HG02943 (cell line): ENCODE measurements at regions not wholly inside any gene's neighbourhood (a gene's known extent, or its start where the extent isn't known, plus 50 kb on each side); places are given as distances from the start of the nearest gene placed in this dataset.
"Not testable (repeated sequence)": the region's sequence is repeated elsewhere in the genome, so short reads cannot be mapped to it uniquely, and the experiment has no call there.

Source experiments
- ATAC-seq: cut with Tn5 transposase; IDR thresholded peaks from one replicate; pipeline ENCODE4 v1.9.1; 2021; ENCODE audit warnings: mild to moderate bottlenecking, low read depth, moderate library complexity; ENCODE audit not compliant: unreplicated experiment

DNA sequence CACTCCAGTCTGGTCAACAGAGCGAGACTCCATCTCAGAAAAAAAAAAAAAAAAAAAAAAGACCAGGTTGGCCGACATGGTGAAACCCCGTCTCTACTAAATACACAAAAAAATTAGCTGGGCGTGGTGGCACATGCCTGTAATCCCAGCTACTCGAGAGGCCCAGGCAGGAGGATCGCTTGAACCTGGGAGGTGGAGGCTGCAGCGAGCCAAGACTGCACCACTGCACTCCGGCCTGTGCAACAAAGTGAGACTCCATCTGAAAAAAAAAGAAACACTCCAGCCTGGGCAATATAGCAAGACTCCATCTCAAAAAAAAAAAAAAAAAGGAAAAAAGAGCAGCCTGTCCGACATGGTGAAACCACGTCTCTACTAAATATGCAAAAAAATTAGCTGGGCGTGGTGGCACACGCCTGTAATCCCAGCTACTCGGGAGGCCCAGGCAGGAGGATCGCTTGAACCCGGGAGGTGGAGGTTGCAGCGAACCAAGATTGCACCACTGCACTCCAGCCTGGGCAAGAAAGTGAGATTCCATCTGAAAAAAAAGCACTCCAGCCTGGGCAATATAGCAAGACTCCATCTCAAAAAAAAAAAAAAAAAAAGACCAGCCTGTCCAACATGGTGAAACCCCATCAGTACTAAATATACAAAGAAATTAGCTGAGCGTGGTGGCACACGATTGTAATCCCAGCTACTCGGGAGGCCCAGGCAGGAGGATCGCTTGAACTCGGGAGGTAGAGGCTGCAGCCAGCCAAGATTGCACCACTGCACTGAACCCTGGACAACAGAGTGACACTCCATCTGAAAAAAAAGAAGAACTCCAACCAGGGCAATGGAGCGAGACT lies 343.3 kb upstream of the PLGLB2 start:
- ATAC-seq, result not testable (repeated sequence)

DNA sequence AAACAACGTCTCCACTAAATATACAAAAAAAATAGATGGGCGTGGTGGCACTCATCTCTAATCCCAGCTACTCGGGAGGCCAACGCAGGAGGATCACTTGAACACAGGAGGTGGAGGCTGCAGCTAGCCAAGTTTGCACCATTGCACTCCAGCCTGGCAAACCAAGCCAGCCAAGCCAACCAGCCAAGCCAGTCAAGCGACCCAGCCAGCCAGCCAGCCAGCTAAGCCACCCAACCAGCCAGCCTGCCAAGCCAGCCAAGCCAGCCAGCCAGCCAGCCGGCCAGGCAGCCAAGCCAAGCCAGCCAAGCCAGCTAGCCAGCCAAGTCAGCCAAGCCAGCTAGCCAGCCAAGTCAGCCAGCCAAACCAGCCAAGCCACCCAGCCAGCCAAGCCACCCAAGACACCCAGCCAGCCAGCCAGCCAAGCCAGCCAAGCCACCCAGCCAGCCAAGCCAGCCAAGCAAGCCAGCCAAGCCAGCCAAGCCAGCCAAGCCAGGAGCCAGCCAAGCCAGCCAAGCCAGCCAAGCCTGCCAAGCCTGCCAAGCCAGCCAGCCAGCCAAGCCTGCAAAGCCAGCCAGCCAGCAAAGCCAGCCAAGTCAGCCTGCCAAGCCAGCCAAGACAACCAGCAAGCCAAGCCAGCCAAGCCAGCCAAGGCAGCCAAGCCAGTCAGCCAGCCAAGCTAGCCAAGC lies 342.2 kb upstream of the PLGLB2 start:
- ATAC-seq, result not testable (repeated sequence)

DNA sequence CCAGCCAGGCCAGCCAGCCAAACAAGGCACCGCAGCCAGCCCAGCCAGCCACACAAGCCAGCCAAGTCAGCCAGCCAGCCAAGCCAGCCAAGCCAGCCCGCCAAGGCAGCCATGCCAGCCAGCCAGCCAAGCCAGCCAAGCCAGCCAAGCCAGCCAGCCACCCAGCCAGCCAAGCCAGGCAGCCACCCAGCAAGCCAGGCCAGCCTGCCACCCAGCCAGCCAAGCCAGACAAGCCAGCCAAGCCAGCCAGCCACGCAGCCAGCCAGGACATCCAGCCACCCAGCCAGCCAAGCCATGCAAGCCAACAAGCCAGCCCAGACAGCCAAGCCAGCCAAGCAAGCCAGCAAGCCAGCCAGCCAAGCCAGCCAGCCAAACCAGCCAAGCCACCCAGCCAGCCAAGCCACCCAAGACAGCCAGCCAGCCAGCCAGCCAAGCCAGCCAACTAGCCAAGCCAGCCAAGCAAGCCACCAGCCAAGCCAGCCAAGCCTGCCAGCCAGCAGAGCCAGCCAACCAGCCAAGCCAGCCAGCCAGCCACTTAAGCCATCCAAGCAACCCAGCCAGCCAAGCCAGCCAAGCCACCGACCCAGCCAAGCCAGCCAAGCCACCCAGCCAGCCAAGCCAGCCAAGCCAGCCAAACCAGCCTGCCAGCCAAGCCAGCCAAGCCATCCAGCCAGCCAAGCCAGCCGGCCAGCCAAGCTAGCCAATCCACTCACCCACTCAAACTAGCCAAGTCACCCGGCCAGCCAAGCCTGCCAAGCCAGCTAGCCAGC lies 341.3 kb upstream of the PLGLB2 start:
- not testable (repeated sequence) for ATAC-seq

DNA sequence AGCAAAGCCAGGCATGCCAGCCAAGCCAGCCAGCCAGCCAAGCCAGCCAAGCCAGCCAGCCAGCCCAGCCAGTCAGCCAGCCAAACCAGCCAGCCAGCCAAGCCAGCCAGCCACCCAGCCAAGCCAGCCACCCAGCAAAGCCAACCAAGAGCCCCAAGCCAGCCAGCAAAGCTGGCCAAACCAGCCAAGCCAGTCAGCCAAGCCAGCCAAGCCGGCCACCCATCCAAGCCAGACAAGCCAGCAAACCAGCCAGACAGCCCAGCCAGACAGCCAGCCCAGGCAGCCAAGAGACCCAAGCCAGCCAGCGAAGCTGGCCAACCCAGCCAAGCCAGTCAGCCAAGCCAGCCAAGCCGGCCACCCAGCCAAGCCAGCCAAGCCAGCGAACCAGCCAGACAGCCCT lies 338.3 kb upstream of the PLGLB2 start:
- ATAC-seq, result not testable (repeated sequence)

DNA sequence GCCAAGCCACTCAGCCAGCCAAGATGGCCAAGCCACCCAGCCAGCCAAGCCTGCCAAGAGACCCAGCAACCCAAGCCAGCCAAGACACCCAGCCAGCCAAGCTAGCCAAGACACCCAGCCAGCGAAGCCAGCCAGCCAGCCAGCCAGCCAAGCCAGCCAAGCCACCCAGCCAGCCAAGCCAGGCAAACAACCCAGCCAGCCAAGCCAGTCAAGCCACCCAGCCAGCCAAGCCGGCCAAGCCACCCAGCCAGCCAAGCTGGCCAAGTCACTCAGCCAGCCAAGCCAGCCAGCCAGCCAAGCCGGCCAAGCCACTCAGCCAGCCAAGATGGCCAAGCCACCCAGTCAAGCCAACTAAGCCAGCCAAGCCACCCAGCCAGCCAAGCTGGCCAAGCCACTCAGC lies 337.5 kb upstream of the PLGLB2 start:
- not testable (repeated sequence) for ATAC-seq

DNA sequence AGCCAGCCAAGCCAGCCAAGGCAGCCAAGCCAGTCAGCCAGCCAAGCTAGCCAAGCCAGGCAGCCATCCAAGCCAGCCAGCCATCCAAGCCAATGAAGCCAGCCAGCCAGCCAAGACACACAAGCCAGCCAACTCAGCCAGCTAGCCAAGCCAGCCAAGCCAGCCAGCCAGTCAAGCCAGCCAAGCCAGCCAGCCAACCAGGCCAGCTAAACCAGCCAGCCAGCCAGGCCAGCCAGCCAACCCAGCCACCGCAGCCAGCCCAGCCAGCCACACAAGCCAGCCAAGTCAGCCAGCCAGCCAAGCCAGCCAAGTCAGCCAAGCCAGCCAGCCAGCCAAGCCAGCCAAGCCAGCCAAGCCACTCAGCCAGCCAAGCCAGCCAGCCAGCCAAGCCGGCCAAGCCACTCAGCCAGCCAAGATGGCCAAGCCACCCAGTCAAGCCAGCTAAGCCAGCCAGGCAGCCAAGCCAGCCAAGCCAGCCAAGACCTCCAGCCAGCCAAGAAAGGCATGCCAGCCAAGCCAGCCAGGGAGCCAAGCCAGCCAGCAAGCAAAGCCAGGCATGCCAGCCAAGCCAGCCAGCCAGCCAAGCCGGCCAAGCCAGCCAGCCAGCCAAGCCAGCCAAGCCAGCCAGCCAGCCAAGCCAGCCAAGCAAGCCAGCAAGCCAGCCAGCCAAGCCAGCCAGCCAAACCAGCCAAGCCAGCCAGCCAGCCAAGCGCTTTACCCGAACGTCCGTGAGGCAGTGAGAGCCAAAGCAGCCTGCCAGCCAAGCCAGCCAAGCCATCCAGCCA lies 335.7 kb upstream of the PLGLB2 start:
- not testable (repeated sequence) for ATAC-seq

DNA sequence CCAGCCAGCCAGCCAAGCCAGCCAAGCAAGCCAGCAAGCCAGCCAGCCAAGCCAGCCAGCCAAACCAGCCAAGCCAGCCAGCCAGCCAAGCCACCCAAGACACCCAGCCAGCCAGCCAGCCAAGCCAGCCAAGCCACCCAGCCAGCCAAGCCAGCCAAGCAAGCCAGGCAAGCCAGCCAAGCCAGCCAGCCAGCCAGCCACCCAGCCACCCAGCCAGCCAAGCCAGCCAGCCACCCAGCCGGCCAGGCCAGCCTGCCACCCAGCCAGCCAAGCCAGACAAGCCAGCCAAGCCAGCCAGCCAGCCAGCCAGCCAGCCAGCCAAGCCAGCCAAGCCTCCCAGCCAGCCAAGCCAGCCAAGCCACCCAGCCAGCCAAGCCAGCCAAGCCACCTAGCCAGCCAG lies 333.6 kb upstream of the PLGLB2 start:
- ATAC-seq, result not testable (repeated sequence)

DNA sequence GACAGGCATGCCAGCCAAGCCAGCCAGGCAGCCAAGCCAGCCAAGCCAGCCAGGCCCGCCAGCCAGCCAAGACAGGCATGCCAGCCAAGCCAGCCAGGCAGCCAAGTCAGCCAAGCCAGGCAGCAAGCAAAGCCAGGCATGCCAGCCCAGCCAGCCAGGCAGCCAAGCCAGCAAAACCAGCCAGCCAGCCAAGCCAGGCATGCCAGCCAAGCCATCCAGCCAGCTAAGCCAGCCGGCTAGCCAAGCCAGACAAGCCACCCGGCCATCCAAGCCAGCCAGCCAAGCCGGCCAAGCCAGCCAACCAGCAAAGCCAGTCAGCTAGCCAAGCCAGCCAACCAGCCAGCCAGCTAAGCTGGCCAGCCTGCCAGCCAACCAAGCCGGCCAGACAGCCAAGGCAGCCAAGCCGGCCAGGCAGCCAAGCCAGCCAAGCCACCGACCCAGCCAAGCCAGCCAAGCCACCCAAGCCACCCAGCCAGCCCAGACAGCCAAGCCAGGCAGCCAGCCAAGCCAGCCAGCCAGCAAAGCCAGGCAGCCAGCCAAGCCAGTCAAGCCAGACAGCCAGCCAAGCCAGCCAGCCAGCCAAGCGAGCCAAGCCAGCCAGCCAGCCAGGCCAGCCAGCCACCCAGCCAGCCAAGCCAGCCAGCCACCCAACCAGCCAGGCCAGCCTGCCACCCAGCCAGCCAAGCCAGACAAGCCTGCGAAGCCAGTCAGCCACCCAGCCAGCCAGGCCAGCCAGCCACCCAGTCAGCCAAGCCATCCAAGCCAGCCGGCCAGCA lies 332.9 kb upstream of the PLGLB2 start:
- not testable (repeated sequence) for ATAC-seq

DNA sequence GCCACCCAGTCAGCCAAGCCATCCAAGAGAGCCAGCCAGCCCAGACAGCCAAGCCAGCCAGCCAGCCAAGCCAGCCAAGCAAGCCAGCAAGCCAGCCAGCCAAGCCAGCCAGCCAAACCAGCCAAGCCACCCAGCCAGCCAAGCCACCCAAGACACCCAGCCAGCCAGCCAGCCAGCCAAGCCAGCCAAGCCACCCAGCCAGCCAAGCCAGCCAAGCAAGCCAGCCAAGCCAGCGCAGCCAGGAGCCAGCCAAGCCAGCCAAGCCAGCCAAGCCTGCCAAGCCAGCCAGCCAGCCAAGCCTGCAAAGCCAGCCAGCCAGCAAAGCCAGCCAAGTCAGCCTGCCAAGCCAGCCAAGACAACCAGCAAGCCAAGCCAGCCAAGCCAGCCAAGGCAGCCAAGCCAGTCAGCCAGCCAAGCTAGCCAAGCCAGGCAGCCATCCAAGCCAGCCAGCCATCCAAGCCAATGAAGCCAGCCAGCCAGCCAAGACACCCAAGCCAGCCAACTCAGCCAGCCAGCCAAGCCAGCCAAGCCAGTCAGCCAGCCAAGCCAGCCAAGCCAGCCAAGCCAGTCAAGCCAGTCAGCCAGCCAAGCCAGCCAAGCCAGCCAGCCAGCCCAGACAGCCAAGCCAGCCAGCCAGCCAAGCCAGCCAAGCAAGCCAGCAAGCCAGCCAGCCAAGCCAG lies 332.2 kb upstream of the PLGLB2 start:
- not testable (repeated sequence) for ATAC-seq

DNA sequence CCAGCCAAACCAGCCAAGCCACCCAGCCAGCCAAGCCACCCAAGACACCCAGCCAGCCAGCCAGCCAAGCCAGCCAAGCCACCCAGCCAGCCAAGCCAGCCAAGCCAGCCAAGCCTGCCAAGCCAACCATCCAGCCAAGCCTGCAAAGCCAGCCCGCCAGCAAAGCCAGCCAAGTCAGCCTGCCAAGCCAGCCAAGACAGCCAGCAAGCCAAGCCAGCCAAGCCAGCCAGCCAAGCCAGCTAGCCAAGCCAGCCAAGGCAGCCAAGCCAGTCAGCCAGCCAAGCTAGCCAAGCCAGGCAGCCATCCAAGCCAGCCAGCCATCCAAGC lies 331.7 kb upstream of the PLGLB2 start:
- ATAC-seq, result not testable (repeated sequence)

DNA sequence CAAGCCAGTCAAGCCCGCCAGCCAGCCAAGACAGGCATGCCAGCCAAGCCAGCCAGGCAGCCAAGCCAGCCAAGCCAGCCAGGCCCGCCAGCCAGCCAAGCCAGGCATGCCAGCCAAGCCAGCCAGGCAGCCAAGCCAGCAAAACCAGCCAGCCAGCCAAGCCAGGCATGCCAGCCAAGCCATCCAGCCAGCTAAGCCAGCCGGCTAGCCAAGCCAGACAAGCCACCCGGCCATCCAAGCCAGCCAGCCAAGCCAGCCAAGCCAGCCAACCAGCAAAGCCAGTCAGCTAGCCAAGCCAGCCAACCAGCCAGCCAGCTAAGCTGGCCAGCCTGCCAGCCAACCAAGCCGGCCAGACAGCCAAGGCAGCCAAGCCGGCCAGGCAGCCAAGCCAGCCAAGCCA lies 330.7 kb upstream of the PLGLB2 start:
- ATAC-seq, result not testable (repeated sequence)

DNA sequence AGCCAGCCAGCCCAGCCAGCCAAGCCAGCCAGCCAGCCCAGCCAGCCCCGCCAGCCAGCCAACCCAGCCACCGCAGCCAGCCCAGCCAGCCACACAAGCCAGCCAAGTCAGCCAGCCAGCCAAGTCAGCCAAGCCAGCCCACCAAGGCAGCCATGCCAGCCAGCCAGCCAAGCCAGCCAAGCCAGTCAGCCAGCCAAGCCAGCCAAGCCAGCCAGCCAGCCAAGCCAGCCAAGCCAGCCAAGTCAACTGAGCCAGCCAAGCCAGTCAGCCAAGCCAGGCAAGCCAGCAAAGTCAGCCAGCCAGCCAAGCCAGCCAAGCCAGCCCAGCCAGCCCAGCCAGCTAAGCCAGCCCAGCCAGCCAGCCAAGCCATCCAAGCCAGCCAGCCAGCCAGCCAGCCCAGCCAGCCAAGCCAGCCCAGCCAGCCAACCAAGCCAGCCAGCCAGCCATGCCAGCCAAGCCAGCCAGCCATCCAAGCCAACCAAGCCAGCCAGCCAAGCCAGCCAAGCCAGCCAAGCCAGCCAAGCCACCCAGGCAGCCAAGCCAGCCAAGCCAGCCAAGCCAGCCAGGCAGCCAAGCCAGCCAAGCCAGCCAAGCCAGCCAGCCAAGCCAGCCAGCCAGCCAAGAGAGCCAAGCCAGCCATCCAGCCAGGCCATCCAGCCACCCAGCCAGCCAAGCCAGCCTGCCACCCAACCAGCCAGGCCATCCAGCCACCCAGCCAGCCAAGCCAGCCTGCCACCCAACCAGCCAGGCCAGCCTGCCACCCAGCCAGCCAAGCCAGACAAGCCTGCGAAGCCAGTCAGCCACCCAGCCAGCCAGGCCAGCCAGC lies 329.9 kb upstream of the PLGLB2 start:
- ATAC-seq, result not testable (repeated sequence)

DNA sequence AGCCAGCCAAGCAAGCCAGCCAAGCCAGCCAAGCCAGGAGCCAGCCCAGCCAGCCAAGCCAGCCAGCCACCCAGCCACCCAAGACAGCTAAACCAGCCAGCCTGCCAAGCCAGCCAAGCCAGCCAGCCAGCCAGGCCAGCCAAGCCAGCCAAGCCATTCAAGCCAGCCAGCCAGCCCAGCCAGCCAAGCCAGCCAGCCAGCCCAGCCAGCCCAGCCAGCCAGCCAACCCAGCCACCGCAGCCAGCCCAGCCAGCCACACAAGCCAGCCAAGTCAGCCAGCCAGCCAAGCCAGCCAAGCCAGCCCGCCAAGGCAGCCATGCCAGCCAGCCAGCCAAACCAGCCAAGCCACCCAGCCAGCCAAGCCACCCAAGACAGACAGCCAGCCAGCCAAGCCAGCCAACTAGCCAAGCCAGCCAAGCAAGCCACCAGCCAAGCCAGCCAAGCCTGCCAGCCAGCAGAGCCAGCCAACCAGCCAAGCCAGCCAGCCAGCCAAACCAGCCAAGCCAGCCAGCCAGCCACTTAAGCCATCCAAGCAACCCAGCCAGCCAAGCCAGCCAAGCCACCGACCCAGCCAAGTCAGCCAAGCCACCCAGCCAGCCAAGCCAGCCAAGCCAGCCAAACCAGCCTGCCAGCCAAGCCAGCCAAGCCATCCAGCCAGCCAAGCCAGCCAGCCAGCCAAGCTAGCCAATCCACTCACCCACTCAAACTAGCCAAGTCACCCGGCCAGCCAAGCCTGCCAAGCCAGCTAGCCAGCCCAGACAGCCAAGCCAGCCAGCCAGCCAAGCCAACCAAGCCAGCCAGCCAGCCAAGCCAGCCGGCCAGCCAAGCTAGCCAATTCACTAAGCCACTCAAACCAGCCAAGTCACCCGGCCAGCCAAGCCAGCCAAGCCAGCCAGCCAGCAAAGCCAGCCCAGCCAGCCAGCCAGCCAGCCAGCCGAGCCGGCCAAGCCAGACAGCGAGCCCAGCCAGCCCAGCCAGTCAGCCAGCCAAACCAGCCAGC lies 328.8 kb upstream of the PLGLB2 start:
- not testable (repeated sequence) for ATAC-seq

DNA sequence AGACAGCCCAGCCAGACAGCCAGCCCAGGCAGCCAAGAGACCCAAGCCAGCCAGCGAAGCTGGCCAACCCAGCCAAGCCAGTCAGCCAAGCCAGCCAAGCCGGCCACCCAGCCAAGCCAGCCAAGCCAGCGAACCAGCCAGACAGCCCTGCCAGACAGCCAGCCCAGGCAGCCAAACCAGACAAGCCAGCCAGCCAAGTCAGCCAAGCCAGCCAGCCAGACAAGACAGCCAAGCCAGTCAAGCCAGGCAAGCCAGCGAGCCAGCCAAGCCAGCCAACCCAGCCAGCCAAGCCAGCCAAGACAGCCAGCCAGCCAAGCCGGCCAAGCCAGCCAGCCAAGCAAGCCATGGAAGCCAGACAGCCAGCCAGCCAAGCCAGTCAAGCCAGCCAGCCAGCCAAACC lies 327.9 kb upstream of the PLGLB2 start:
- not testable (repeated sequence) for ATAC-seq

DNA sequence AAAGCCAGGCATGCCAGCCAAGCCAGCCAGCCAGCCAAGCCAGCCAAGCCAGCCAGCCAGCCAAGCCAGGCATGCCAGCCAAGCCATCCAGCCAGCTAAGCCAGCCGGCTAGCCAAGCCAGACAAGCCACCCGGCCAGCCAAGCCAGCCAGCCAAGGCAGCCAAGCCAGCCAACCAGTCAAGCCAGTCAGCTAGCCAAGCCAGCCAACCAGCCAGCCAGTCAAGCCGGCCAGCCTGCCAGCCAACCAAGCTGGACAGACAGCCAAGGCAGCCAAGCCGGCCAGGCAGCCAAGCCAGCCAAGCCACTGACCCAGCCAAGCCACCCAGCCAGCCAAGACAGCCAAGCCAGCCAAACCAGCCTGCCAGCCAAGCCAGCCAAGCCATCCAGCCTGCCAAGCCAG lies 326.9 kb upstream of the PLGLB2 start:
- not testable (repeated sequence) for ATAC-seq

DNA sequence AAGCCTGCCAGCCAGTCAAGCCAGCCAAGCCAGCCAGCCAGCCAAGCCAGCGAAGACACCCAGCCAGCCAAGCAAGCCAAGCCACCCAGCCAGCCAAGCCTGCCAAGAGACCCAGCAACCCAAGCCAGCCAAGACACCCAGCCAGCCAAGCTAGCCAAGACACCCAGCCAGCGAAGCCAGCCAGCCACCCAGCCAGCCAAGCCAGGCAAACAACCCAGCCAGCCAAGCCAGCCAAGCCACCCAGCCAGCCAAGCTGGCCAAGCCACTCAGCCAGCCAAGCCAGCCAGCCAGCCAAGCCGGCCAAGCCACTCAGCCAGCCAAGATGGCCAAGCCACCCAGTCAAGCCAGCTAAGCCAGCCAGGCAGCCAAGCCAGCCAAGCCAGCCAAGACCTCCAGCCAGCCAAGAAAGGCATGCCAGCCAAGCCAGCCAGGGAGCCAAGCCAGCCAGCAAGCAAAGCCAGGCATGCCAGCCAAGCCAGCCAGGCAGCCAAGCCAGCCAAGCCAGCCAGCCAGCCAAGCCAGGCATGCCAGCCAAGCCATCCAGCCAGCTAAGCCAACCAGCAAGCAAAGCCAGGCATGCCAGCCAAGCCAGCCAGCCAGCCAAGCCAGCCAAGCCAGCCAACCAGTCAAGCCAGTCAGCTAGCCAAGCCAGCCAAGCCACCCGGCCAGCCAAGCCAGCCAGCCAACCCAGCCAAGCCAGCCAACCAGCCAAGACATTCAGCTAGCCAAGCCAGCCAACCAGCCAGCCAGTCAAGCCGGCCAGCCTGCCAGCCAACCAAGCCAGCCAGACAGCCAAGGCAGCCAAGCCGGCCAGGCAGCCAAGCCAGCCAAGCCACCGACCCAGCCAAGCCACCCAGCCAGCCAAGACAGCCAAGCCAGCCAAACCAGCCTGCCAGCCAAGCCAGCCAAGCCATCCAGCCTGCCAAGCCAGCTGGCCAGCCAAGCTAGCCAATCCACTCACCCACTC lies 323.8 kb upstream of the PLGLB2 start:
- not testable (repeated sequence) for ATAC-seq
